ENCODE measurements at regions not wholly inside any gene's neighbourhood (a gene's known extent, or its start where the extent isn't known, plus 50 kb on each side); places are given as distances from the start of the nearest gene placed in this dataset.

DNA sequence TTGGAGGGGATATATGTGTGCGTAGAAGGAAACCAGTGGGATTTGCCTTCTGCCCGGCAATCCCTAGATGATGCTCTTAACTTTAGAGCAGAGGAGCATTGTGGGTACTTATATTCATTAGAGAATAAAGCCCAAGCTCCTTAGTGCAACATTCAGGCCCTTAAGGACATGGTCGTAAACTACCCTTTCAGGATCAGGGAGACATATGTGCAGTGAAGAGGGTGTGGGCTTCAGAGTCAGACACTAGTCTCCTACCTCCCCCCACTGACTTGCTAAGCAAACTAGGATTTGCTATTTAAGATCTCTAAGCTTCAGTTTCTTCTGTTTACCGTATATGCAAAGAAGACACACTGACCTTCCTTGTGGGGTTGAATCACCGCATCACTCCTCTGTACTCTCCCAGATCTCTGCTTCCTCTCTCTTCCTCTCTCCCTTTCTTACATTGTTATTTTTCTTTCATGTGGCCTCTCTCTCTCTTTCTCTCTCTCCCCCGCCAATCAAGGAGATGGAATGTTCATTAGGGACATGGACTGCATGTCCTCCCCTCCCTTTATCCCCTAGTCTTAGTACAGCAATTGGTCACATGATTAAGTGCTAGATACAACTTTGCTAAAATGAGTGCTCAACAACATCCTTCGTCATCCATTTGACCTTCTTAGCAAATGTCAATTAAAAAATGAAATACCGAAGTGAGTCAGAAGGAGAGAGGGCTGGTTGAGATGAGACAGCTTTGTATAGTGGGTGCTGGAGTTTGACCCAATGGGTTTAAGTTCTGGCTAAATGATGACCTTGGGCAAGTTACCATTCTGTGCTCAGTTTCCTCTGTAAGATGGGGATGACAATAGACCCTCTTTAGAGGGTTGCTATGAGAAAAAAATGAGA, 91.7 kb downstream of the TMX1 start:
- Histone ChIP-seq H3K9me3 (replicated peaks; ENCODE audit: control insufficient read depth, insufficient read depth, low read length) (no peaks in the 10 kb centered on the region), H3K9me1 (replicated peaks; ENCODE audit: control insufficient read depth, extremely low read depth, insufficient read depth, low read length) (no peaks in the 10 kb centered on the region), H3K9ac (replicated peaks; ENCODE audit: extremely low read depth, insufficient read depth, low read length) (no peak overlapping the region), H3K27ac (ENCODE audit: insufficient read depth, low read depth, low read length) (no peak overlapping the region), H3K4me2 (ENCODE audit: insufficient read depth, low read length) (no peak overlapping the region), H2AFZ (ENCODE audit: low read depth, low read length) (no peak overlapping the region), H3K4me3 (replicated peaks in 1 of 3; ENCODE audit: insufficient read depth in 1 of 3, low read depth in 1 of 3, low read length in 3 of 3) (no peak overlapping the region), H4K20me1 (replicated peaks; ENCODE audit: control insufficient read depth, extremely low read depth, insufficient read depth, low read length) (no peaks in the 10 kb centered on the region), H3K4me1 (ENCODE audit: control insufficient read depth, extremely low read depth, insufficient read depth, low read length) (peaks cover 2% of the 10 kb centered on the region), H3K27me3 (ENCODE audit: control insufficient read depth in 2 of 2, insufficient read depth in 2 of 2, low read length in 2 of 2) (no peaks in the 10 kb centered on the region), H3K79me2 (ENCODE audit: control insufficient read depth, insufficient read depth, low read length) (no peaks in the 10 kb centered on the region), H3K36me3 (ENCODE audit: control insufficient read depth in 2 of 2, extremely low read depth in 1 of 2, insufficient read depth in 2 of 2, low read length in 2 of 2) (no peaks in the 10 kb centered on the region)
- CTCF ChIA-PET: interaction anchor here (1.1 kb wide), 1 partner anchor 10 kb away, joined by 4 read pairs; no protein-coding TSS in a partner anchor
- intact Hi-C loops (cut with micrococcal nuclease): no loop called here
- no peak for FAIRE-seq
- dilution Hi-C loops (cut with MboI; ENCODE audit: extremely low pct_ligation_motif_present, low sequenced_read_pairs): no loop called here
- no TSS peak for BruUV-seq (replicated peaks)
- POLR2A ChIA-PET: no interaction called here
- no peak for DNase-seq (ENCODE audit: low read depth, low spot score)
- TF ChIP-seq MYC (IDR thresholded peaks at IDR 0.05; ENCODE audit: low read depth, low read length) (no peak), FOS (IDR thresholded peaks at IDR 0.05; ENCODE audit: borderline replicate concordance, insufficient read depth, low read length) (no peak)

DNA sequence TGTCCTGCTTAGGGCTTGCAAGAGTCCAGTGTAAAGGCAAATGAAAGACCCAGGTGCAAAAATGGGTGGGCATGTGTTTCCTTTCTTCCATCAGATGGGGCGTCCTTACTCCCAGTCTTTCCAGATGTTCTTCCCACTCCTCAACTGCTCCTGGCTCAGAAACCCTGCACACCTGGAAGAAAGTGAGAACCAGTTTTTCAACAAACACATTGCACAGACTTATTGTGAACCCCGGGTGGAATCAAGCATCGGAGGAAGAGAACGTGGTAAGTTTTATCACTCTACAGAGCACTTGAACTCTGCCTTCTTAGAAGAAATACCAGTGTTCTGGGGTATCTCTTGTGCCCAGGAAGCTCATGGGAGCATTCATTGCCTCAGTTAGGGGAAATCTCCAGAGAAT, 93.3 kb downstream of the TMX1 start:
- Histone ChIP-seq H3K27ac (ENCODE audit: insufficient read depth, low read depth, low read length) (no peak overlapping the region), H3K4me3 (replicated peaks in 1 of 3; ENCODE audit: insufficient read depth in 1 of 3, low read depth in 1 of 3, low read length in 3 of 3) (no peak overlapping the region), H4K20me1 (replicated peaks; ENCODE audit: control insufficient read depth, extremely low read depth, insufficient read depth, low read length) (no peaks in the 10 kb centered on the region), H3K4me1 (ENCODE audit: control insufficient read depth, extremely low read depth, insufficient read depth, low read length) (peaks cover 2% of the 10 kb centered on the region), H3K4me2 (ENCODE audit: insufficient read depth, low read length) (no peak overlapping the region), H3K36me3 (ENCODE audit: control insufficient read depth in 2 of 2, extremely low read depth in 1 of 2, insufficient read depth in 2 of 2, low read length in 2 of 2) (no peaks in the 10 kb centered on the region), H3K9ac (replicated peaks; ENCODE audit: extremely low read depth, insufficient read depth, low read length) (no peak overlapping the region), H3K79me2 (ENCODE audit: control insufficient read depth, insufficient read depth, low read length) (no peaks in the 10 kb centered on the region), H3K27me3 (ENCODE audit: control insufficient read depth in 2 of 2, insufficient read depth in 2 of 2, low read length in 2 of 2) (no peaks in the 10 kb centered on the region), H3K9me3 (replicated peaks; ENCODE audit: control insufficient read depth, insufficient read depth, low read length) (no peaks in the 10 kb centered on the region), H2AFZ (ENCODE audit: low read depth, low read length) (no peak overlapping the region), H3K9me1 (replicated peaks; ENCODE audit: control insufficient read depth, extremely low read depth, insufficient read depth, low read length) (no peaks in the 10 kb centered on the region)
- FAIRE-seq: no peak
- BruUV-seq (replicated peaks): no TSS peak
- dilution Hi-C loops (cut with MboI; ENCODE audit: extremely low pct_ligation_motif_present, low sequenced_read_pairs) (no loop called here), intact Hi-C loops (cut with micrococcal nuclease) (no loop called here)
- ChIA-PET CTCF (interaction anchor here (1.3 kb wide), 1 partner anchor 50 kb away, joined by 3 read pairs; no protein-coding TSS in a partner anchor), POLR2A (no interaction called here)
- no peak for TF ChIP-seq JUN (IDR thresholded peaks at IDR 0.05; ENCODE audit: borderline replicate concordance, insufficient read depth, insufficient read length, low read depth)
- TF ChIP-seq EZH2 (IDR thresholded peaks at IDR 0.05; ENCODE audit: borderline replicate concordance, low read depth, low read length, severe bottlenecking): no peak
- TF ChIP-seq MYC (IDR thresholded peaks at IDR 0.05; ENCODE audit: low read depth, low read length): no peak
- TF ChIP-seq POLR2A (IDR thresholded peaks at IDR 0.05; ENCODE audit: low read depth, low read length): no peak
- no peak for TF ChIP-seq FOS (IDR thresholded peaks at IDR 0.05; ENCODE audit: borderline replicate concordance, insufficient read depth, low read length)
- TF ChIP-seq POLR2AphosphoS5 (IDR thresholded peaks at IDR 0.05; ENCODE audit: insufficient read depth, low read depth, low read length): no peak
- no peak for TF ChIP-seq CTCF (IDR thresholded peaks at IDR 0.05; ENCODE audit: extremely low read depth in 1 of 2, insufficient read depth in 1 of 2, low read depth in 1 of 2, low read length in 2 of 2)
- no peak for TF ChIP-seq MAX (IDR thresholded peaks at IDR 0.05; ENCODE audit: insufficient read depth, insufficient read length)
- no peak for TF ChIP-seq GATA2 (IDR thresholded peaks at IDR 0.05; ENCODE audit: insufficient read depth, insufficient read length, low read depth, low read length)
- DNase-seq (ENCODE audit: low read depth, low spot score): no peak

All from endothelial cell of umbilical vein (primary cell).